ENCODE measurements at regions not wholly inside any gene's neighbourhood (a gene's known extent, or its start where the extent isn't known, plus 50 kb on each side); places are given as distances from the start of the nearest gene placed in this dataset.

DNA sequence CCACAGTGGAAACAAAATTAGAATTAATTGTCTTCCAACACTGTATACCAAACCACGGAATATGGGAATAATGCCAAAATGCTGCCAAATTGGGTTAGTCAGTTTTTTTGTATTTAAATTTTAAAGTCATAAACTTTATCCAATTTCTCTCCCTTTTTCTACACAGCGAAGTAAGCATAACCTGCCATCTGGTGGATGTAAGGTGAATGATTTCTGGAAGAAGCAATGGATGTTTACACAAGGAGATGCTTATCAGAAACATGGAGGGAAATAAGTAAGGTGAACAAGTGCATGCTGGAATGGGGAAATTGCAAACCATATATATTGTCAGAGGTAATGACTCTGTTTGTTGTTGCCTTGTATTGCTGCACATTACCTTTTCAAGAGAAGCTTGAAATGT is 691.9 kb downstream of the TECRL start:
- TF ChIP-seq, protein P1, sequence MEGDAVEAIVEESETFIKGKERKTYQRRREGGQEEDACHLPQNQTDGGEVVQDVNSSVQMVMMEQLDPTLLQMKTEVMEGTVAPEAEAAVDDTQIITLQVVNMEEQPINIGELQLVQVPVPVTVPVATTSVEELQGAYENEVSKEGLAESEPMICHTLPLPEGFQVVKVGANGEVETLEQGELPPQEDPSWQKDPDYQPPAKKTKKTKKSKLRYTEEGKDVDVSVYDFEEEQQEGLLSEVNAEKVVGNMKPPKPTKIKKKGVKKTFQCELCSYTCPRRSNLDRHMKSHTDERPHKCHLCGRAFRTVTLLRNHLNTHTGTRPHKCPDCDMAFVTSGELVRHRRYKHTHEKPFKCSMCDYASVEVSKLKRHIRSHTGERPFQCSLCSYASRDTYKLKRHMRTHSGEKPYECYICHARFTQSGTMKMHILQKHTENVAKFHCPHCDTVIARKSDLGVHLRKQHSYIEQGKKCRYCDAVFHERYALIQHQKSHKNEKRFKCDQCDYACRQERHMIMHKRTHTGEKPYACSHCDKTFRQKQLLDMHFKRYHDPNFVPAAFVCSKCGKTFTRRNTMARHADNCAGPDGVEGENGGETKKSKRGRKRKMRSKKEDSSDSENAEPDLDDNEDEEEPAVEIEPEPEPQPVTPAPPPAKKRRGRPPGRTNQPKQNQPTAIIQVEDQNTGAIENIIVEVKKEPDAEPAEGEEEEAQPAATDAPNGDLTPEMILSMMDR (IDR thresholded peaks at IDR 0.05) = no peak
- TF ChIP-seq POLR2A (IDR thresholded peaks at IDR 0.05) = no peak

All from uterus (tissue), 2 donors.